HepG2 (cell line): ENCODE measurements at regions not wholly inside any gene's neighbourhood (a gene's known extent, or its start where the extent isn't known, plus 50 kb on each side); places are given as distances from the start of the nearest gene placed in this dataset.

ENCODE experiments used
- ATAC-seq: fragments of 200-7000 bp; cut with Tn5 transposase; 3 replicates; pipeline ENCODE4 v1.9.1; 2020; ENCODE audit warnings: mild to moderate bottlenecking, moderate library complexity
- BruUV-seq: library from RNA; stranded (reverse); fragments of 400-500 nt; replicated peaks from 2 replicates; lab custom pipeline; 2021; lab: Mats Ljungman, UMichigan
- CTCF ChIA-PET: fragments of 300-600 bp; formaldehyde crosslinking; extraction: SDS; loops from one replicate; lab custom pipeline; 2021; ENCODE audit warnings: low total read pairs, inconsistent platforms, low intra/inter-chr PET ratio; lab: Yijun Ruan, JAX
- POLR2A ChIA-PET: fragments of 350-600 bp; sonication (Branson Sonifier 250); formaldehyde crosslinking; loops from one replicate; lab custom pipeline; 2020; ENCODE audit warnings: antibody characterized with exemption, inconsistent platforms; lab: Yijun Ruan, JAX
- DNase-seq: peaks from one replicate; pipeline ENCODE4 v3.0.0-alpha.2; 2015; ENCODE audit warnings: low spot score
- FAIRE-seq: peaks from 3 replicates; lab custom pipeline; 2011; peaks lifted over from hg19 to GRCh38; lab: Jason Lieb, UNC
- H2AFZ ChIP-seq: one replicate; pipeline ENCODE4 v1.6.1; 2011; ENCODE audit warnings: low read length, inconsistent platforms
- H3K27ac ChIP-seq: fragments of 300-600 bp; 3 replicates; pipeline ENCODE4 v1.8.0; 2011; ENCODE audit warnings: mixed run types, mild to moderate bottlenecking, mixed read lengths, low read length, inconsistent platforms; ENCODE audit not compliant: insufficient read depth; ENCODE audit errors: extremely low read length
- H3K27me3 ChIP-seq, 2 experiments: fragments of 200-600 bp in 1 of 2; 2 replicates in 1 of 2; 3 replicates in 1 of 2; pipeline versions ENCODE4 v1.6.0 to v1.8.0; 2011; ENCODE audit warnings: low read length in 2 of 2, mild to moderate bottlenecking in 2 of 2, moderate library complexity in 2 of 2, inconsistent platforms in 1 of 2; ENCODE audit not compliant: insufficient read depth in 2 of 2, control insufficient read depth in 1 of 2
- H3K36me3 ChIP-seq, 2 experiments: fragments of 200-600 bp in 1 of 2; replicated peaks in 1 of 2; 2 replicates in 1 of 2; 3 replicates in 1 of 2; pipeline versions ENCODE4 v1.5.1 to v1.8.0; 2011; ENCODE audit warnings: low read length in 2 of 2, inconsistent platforms in 1 of 2; ENCODE audit not compliant: insufficient read depth in 2 of 2, control insufficient read depth in 1 of 2
- H3K4me1 ChIP-seq: 2 replicates; pipeline ENCODE4 v1.5.1; 2012; ENCODE audit warnings: low read length, inconsistent platforms; ENCODE audit not compliant: insufficient read depth
- H3K4me2 ChIP-seq: 2 replicates; pipeline ENCODE4 v1.6.0; 2011; ENCODE audit warnings: low read depth, low read length, inconsistent platforms
- H3K4me3 ChIP-seq, 3 experiments: fragments of 200-600 bp in 1 of 3; sonication (generic), shearing (Covaris generic) in 1 of 3; replicated peaks in 1 of 3; 2 replicates each; pipeline ENCODE4 v1.5.1; 2011 to 2016; ENCODE audit warnings: low read length in 3 of 3, inconsistent platforms in 2 of 3, low read depth in 2 of 3, mild to moderate bottlenecking in 2 of 3, control low read depth in 1 of 3, mixed read lengths in 1 of 3; ENCODE audit not compliant: insufficient read depth in 1 of 3
- H3K79me2 ChIP-seq: one replicate; pipeline ENCODE4 v1.6.1; 2011; ENCODE audit warnings: low read length, inconsistent platforms; ENCODE audit not compliant: insufficient read depth
- H3K9ac ChIP-seq: 2 replicates; pipeline ENCODE4 v1.6.0; 2011; ENCODE audit warnings: mild to moderate bottlenecking, low read depth, low read length, inconsistent platforms; ENCODE audit not compliant: insufficient read depth
- H3K9me3 ChIP-seq: 2 replicates; pipeline ENCODE4 v1.5.1; 2012; ENCODE audit warnings: mild to moderate bottlenecking, low read length
- H4K20me1 ChIP-seq: 2 replicates; pipeline ENCODE4 v1.6.0; 2011; ENCODE audit warnings: inconsistent platforms, mild to moderate bottlenecking, low read length, moderate library complexity; ENCODE audit not compliant: insufficient read depth
- AFF4 ChIP-seq: sonication (generic); formaldehyde crosslinking; IDR thresholded peaks from 2 replicates; pipeline ENCODE4 v1.4.0; 2020; ENCODE audit warnings: missing genetic modification reagents
- ATF5 ChIP-seq: sonication (generic); formaldehyde crosslinking; IDR thresholded peaks from 2 replicates; pipeline ENCODE4 v1.4.0; 2020; ENCODE audit warnings: mild to moderate bottlenecking, low read depth, missing genetic modification reagents
- HIVEP1 ChIP-seq: sonication (generic); formaldehyde crosslinking; IDR thresholded peaks from 2 replicates; pipeline ENCODE4 v1.4.0; 2020; ENCODE audit warnings: mild to moderate bottlenecking, missing genetic modification reagents
- KLF6 ChIP-seq: IDR thresholded peaks from 2 replicates; pipeline ENCODE4 v1.8.0; 2016; ENCODE audit warnings: missing biosample characterization, missing genetic modification reagents
- NR2F1 ChIP-seq, 2 experiments: fragments of 450-650 bp in 1 of 2; formaldehyde crosslinking in 1 of 2; IDR thresholded peaks; 2 replicates each; pipeline versions ENCODE4 v1.5.0 to v1.6.1; 2016 to 2020; ENCODE audit warnings: mild to moderate bottlenecking in 1 of 2, missing compliant biosample characterization in 1 of 2, missing genetic modification reagents in 1 of 2, moderate library complexity in 1 of 2
- PAF1 ChIP-seq: IDR thresholded peaks from 2 replicates; pipeline ENCODE4 v1.6.1; 2016; ENCODE audit warnings: missing genetic modification reagents, missing compliant biosample characterization
- PTBP1 ChIP-seq: fragments of 200-400 bp; formaldehyde crosslinking; IDR thresholded peaks from 2 replicates; pipeline ENCODE4 v1.6.1; 2018; ENCODE audit warnings: low read length, low read depth; ENCODE audit not compliant: poor library complexity, severe bottlenecking
- ZMAT5 ChIP-seq: sonication (generic); formaldehyde crosslinking; IDR thresholded peaks from 2 replicates; pipeline ENCODE4 v1.5.0; 2020; ENCODE audit warnings: mild to moderate bottlenecking, low read depth, missing genetic modification reagents, borderline replicate concordance
- ZNF570 ChIP-seq: sonication (generic); formaldehyde crosslinking; IDR thresholded peaks from 2 replicates; pipeline ENCODE4 v1.4.0; 2020; ENCODE audit warnings: mild to moderate bottlenecking, missing genetic modification reagents, borderline replicate concordance
- ZNF614 ChIP-seq: IDR thresholded peaks from 2 replicates; pipeline ENCODE4 v1.6.1; 2018; ENCODE audit warnings: missing biosample characterization, missing genetic modification reagents, inconsistent platforms, borderline replicate concordance
- ZNF841 ChIP-seq: sonication (generic); formaldehyde crosslinking; IDR thresholded peaks from 2 replicates; pipeline ENCODE4 v1.8.1; 2023; ENCODE audit warnings: missing genetic modification reagents, borderline replicate concordance
- WGBS: methylation state at CpG from one replicate; pipeline ENCODE4 v1.1.6; 2017; ENCODE audit warnings: low lambda C conversion rate; 5-methylcytosine and 5-hydroxymethylcytosine counted together
- in situ Hi-C: cut with HindIII; loops from 2 replicates; pipeline ENCODE4 v1.10.0; 2017; ENCODE audit warnings: low pct_unique_long_range_greater_than_20kb; ENCODE audit not compliant: extremely low pct_ligation_motif_present
- intact Hi-C: fragments of 100-400 bp; cut with micrococcal nuclease; formaldehyde crosslinking; loops from one replicate; pipeline ENCODE4 v1.10.0; 2022; ENCODE audit not compliant: unreplicated experiment

GRCh38 chr9:83133316-83133715, 70.4 kb upstream of the RASEF start:
- intact Hi-C loops = no loop called here
- ATAC-seq (no peak), FAIRE-seq (no peak), DNase-seq (no peak)
- Histone ChIP-seq H3K4me3 (no peak overlapping the region), H3K9ac (no peak overlapping the region), H3K27me3 (no peaks in the 10 kb centered on the region), H3K9me3 (no peaks in the 10 kb centered on the region), H3K4me1 (no peaks in the 10 kb centered on the region), H2AFZ (no peak overlapping the region), H3K79me2 (no peaks in the 10 kb centered on the region), H3K27ac (no peak overlapping the region), H4K20me1 (no peaks in the 10 kb centered on the region), H3K4me2 (no peak overlapping the region), H3K36me3 (no peaks in the 10 kb centered on the region)
- in situ Hi-C loops = no loop called here
- no TSS peak for BruUV-seq
- ChIA-PET POLR2A (no interaction called here), CTCF (no interaction called here)
- TF ChIP-seq ZNF614 (CRISPR knock-in tag) = no peak
- TF ChIP-seq ZNF841 (CRISPR knock-in tag) = no peak
- TF ChIP-seq AFF4 (CRISPR knock-in tag) = no peak
- no peak for TF ChIP-seq ZMAT5 (CRISPR knock-in tag)
- TF ChIP-seq HIVEP1 (CRISPR knock-in tag) = no peak
- no peak for TF ChIP-seq PTBP1
- TF ChIP-seq ZNF570 = no peak
- TF ChIP-seq KLF6 = no peak
- no peak for TF ChIP-seq PAF1 (CRISPR knock-in tag)
- no peak for TF ChIP-seq NR2F1 (CRISPR knock-in tag; IDR thresholded peaks at IDR 0.05)
- TF ChIP-seq ATF5 (CRISPR knock-in tag) = no peak
- WGBS = 0% methylated on average over 2 of the region's 2 CpGs
